ENCODE measurements at regions not wholly inside any gene's neighbourhood (a gene's known extent, or its start where the extent isn't known, plus 50 kb on each side); places are given as distances from the start of the nearest gene placed in this dataset.
A peak's percentile ranks its signal among the peaks of the same experiment; 100 is the strongest.
"Not testable (repeated sequence)": the region's sequence is repeated elsewhere in the genome, so short reads cannot be mapped to it uniquely, and the experiment has no call there.

GRCh38 chr7:66508431-66508830 is 120.2 kb upstream of the KCTD7 start:
- no peak overlapping the region for H3K4me3 ChIP-seq (ENCODE audit: low read depth in 1 of 3, low read length in 3 of 3)
- H3K36me3 ChIP-seq (ENCODE audit: control insufficient read depth in 3 of 3, insufficient read depth in 2 of 3, low read depth in 1 of 3, low read length in 3 of 3): no peaks in the 10 kb centered on the region
- H3K27me3 ChIP-seq (ENCODE audit: control insufficient read depth in 3 of 3, insufficient read depth in 3 of 3, low read length in 3 of 3): peaks cover 0 to 26% (median 0%) of the 10 kb centered on the region in 3 donors
- H3K9me3 ChIP-seq (ENCODE audit: control insufficient read depth in 2 of 2, insufficient read depth in 1 of 2, low read depth in 1 of 2, low read length in 1 of 2): no peaks in the 10 kb centered on the region
- no peak for FAIRE-seq
- H3K27ac ChIP-seq (ENCODE audit: low read depth in 1 of 3, low read length in 2 of 3): no peak overlapping the region
- no peaks in the 10 kb centered on the region for H3K4me1 ChIP-seq (ENCODE audit: control insufficient read depth in 3 of 3, insufficient read depth in 2 of 3, low read depth in 1 of 3, low read length in 2 of 3)
- no peak for DNase-seq

DNA sequence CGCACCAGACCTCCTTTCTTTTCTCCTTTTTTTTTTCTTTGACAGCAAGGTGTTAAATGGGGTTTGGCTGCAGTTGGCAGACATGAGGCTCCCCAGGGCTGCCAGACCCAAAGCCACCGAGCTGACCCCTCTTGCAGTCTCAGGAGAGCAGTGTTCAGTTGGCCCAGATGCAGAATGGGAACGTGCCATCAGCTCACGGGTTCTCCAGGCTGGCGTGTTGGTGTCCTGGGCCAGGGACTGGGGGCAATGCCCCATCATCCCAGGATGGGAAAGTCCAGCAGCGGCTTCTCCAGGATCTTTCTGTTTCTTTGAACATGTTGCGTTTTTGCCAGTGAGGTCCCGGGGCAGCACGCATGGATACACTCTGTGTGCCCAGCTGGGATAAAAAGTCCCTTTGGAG is 114.6 kb upstream of the KCTD7 start:
- Histone ChIP-seq H3K36me3 (ENCODE audit: control insufficient read depth in 3 of 3, insufficient read depth in 2 of 3, low read depth in 1 of 3, low read length in 3 of 3) (no peaks in the 10 kb centered on the region), H3K4me1 (ENCODE audit: control insufficient read depth in 3 of 3, insufficient read depth in 2 of 3, low read depth in 1 of 3, low read length in 2 of 3) (no peaks in the 10 kb centered on the region), H3K9me3 (ENCODE audit: control insufficient read depth in 2 of 2, insufficient read depth in 1 of 2, low read depth in 1 of 2, low read length in 1 of 2) (no peaks in the 10 kb centered on the region), H3K27me3 (ENCODE audit: control insufficient read depth in 3 of 3, insufficient read depth in 3 of 3, low read length in 3 of 3) (no peaks in the 10 kb centered on the region), H3K27ac (ENCODE audit: low read depth in 1 of 3, low read length in 2 of 3) (no peak overlapping the region), H3K4me3 (ENCODE audit: low read depth in 1 of 3, low read length in 3 of 3) (no peak overlapping the region)
- DNase-seq: no peak
- FAIRE-seq: no peak
- WGBS, 3 donors: 78 to 80% (median 79%) methylated on average over 9 of the region's 9 CpGs

GRCh38 chr7:66517212-66517909 is 111.3 kb upstream of the KCTD7 start:
- no peaks in the 10 kb centered on the region for H3K9me3 ChIP-seq (ENCODE audit: control insufficient read depth in 2 of 2, insufficient read depth in 1 of 2, low read depth in 1 of 2, low read length in 1 of 2)

DNA sequence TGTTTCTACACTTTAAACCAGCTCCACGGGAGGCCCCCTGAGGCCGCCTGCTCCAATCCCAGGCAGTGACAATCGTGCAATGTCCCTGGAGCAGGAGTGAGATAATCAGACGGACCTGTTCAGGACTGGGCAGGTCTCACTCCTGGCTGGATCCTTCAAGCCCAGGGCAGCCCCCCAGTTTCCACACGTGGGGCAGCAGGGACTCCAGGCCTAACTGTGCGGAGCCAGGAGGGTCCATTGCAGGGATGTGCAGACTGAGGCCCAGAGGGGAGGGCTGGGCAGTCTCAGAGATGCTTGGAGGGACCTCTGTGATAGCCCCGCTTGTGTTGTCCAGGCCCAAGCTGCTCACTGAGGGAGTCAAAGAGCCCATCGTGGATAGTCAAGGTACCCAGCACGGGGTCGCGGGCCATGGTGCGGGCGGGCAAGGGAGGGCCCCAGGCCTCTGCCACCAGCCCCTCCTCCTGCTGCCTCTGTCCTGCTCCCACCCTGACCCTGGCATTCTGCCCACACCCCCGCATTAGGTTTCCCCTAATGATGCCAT is 110.5 kb upstream of the KCTD7 start:
- Histone ChIP-seq H3K9me3 (ENCODE audit: control insufficient read depth in 2 of 2, insufficient read depth in 1 of 2, low read depth in 1 of 2, low read length in 1 of 2) (no peaks in the 10 kb centered on the region), H3K36me3 (ENCODE audit: control insufficient read depth in 3 of 3, insufficient read depth in 2 of 3, low read depth in 1 of 3, low read length in 3 of 3) (no peaks in the 10 kb centered on the region), H3K27me3 (ENCODE audit: control insufficient read depth in 3 of 3, insufficient read depth in 3 of 3, low read length in 3 of 3) (no peaks in the 10 kb centered on the region), H3K4me1 (ENCODE audit: control insufficient read depth in 3 of 3, insufficient read depth in 2 of 3, low read depth in 1 of 3, low read length in 2 of 3) (no peaks in the 10 kb centered on the region), H3K4me3 (ENCODE audit: low read depth in 1 of 3, low read length in 3 of 3) (no peak overlapping the region), H3K27ac (ENCODE audit: low read depth in 1 of 3, low read length in 2 of 3) (no peak overlapping the region)
- WGBS, 3 donors: 69 to 80% (median 72%) methylated on average over 12 to 14 of the region's 14 CpGs
- FAIRE-seq (no peak), DNase-seq (no peak)

More at GRCh38 chr7:66517212-66517909, 111.3 kb upstream of the KCTD7 start:
- Histone ChIP-seq H3K4me3 (ENCODE audit: low read depth in 1 of 3, low read length in 3 of 3) (no peak overlapping the region), H3K4me1 (ENCODE audit: control insufficient read depth in 3 of 3, insufficient read depth in 2 of 3, low read depth in 1 of 3, low read length in 2 of 3) (no peaks in the 10 kb centered on the region), H3K27ac (ENCODE audit: low read depth in 1 of 3, low read length in 2 of 3) (no peak overlapping the region), H3K27me3 (ENCODE audit: control insufficient read depth in 3 of 3, insufficient read depth in 3 of 3, low read length in 3 of 3) (no peaks in the 10 kb centered on the region), H3K36me3 (ENCODE audit: control insufficient read depth in 3 of 3, insufficient read depth in 2 of 3, low read depth in 1 of 3, low read length in 3 of 3) (no peaks in the 10 kb centered on the region)
- 63 to 81% (median 72%) methylated on average over 7 of the region's 7 CpGs for WGBS, 3 donors
- DNase-seq: no peak
- FAIRE-seq: no peak

DNA sequence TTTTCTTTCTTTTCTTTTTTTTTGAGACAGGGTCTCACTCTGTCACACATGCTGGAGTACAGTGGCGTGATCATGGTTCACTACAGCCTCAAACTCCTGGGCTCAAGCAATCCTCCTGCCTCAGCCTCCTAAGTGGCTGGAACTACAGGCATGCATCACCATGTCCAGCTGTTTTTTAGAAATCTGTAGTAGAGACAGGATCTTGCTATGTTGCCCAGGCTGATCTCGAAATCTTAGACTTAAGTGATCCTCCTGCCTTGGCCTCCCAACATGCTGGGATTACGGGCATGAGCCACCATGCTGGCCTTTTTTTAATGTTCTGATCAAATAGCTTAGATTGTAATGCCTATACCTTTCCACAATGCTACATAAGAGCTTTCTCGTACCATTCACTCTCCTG is 107.0 kb upstream of the KCTD7 start:
- WGBS, 3 donors: 82 to 90% (median 85%) methylated on average over 4 of the region's 4 CpGs
- H3K9me3 ChIP-seq (ENCODE audit: control insufficient read depth in 2 of 2, insufficient read depth in 1 of 2, low read depth in 1 of 2, low read length in 1 of 2): no peaks in the 10 kb centered on the region
- H3K4me1 ChIP-seq (ENCODE audit: control insufficient read depth in 3 of 3, insufficient read depth in 2 of 3, low read depth in 1 of 3, low read length in 2 of 3): no peaks in the 10 kb centered on the region
- no peaks in the 10 kb centered on the region for H3K27me3 ChIP-seq (ENCODE audit: control insufficient read depth in 3 of 3, insufficient read depth in 3 of 3, low read length in 3 of 3)
- FAIRE-seq: no peak
- peaks cover 0 to 6% (median 0%) of the 10 kb centered on the region in 3 donors for H3K36me3 ChIP-seq (ENCODE audit: control insufficient read depth in 3 of 3, insufficient read depth in 2 of 3, low read depth in 1 of 3, low read length in 3 of 3)
- no peak overlapping the region for H3K4me3 ChIP-seq (ENCODE audit: low read depth in 1 of 3, low read length in 3 of 3)
- DNase-seq: no peak
- no peak overlapping the region for H3K27ac ChIP-seq (ENCODE audit: low read depth in 1 of 3, low read length in 2 of 3)

DNA sequence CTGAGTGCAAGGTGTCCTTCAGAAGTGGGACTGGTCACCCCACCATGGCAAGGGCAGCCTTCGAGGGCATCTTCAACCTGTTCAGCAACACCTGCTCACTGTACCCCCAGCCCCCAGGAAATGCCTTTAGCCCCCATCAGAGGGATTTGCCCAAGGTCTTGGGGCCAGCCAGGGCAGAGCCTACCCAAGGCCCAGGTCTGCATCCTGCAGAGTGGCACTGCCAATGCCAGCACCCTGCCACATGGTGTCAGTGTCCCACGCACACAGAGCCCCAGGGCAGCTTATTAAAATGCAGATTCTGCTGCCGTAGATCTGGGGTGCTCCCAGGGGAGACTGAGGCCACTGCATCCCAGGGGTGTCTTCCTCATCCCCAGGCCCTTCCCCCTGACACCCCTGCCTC is 106.2 kb upstream of the KCTD7 start:
- Histone ChIP-seq H3K27me3 (ENCODE audit: control insufficient read depth in 3 of 3, insufficient read depth in 3 of 3, low read length in 3 of 3) (no peaks in the 10 kb centered on the region), H3K4me1 (ENCODE audit: control insufficient read depth in 3 of 3, insufficient read depth in 2 of 3, low read depth in 1 of 3, low read length in 2 of 3) (no peaks in the 10 kb centered on the region), H3K36me3 (ENCODE audit: control insufficient read depth in 3 of 3, insufficient read depth in 2 of 3, low read depth in 1 of 3, low read length in 3 of 3) (peaks cover 0 to 6% (median 0%) of the 10 kb centered on the region in 3 donors), H3K4me3 (ENCODE audit: low read depth in 1 of 3, low read length in 3 of 3) (no peak overlapping the region), H3K27ac (ENCODE audit: low read depth in 1 of 3, low read length in 2 of 3) (no peak overlapping the region), H3K9me3 (ENCODE audit: control insufficient read depth in 2 of 2, insufficient read depth in 1 of 2, low read depth in 1 of 2, low read length in 1 of 2) (no peaks in the 10 kb centered on the region)
- WGBS, 3 donors: 15 to 52% (median 40%) methylated on average over 3 of the region's 3 CpGs
- DNase-seq: peak in 1 of 2 donors; percentile 24
- no peak for FAIRE-seq

- whole genome bisulfite sequencing, 3 donors: 58 to 60% (median 60%) methylated on average over 6 of the region's 6 CpGs
- DNase-seq (no peak), FAIRE-seq (no peak)
Measured at GRCh38 chr7:66523409-66523808, 105.3 kb upstream of the KCTD7 start.

DNA sequence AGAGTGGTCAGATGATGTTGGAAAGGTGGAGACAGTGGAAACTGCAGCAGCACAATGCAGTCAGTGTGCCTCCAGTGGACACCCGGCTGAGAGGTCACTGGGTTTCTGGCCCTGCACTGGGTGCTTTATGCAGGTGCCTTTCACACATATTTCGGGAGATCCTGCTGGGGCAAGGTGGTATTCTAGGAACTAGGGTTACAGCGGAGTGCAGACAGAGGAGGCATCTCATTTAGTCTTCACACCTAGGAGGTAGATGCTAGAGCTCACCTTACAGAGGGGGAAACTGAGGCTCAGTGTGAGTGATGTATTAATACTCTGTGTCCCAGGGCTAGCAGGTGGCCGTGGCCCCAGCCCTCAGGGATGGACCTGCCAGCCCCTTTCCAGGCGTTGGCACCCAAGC is 103.9 kb upstream of the KCTD7 start:
- WGBS, 3 donors: 80 to 94% (median 89%) methylated on average over 4 to 5 of the region's 5 CpGs

More at GRCh38 chr7:66523409-66523808, 105.3 kb upstream of the KCTD7 start:
- Histone ChIP-seq H3K4me1 (ENCODE audit: control insufficient read depth in 3 of 3, insufficient read depth in 2 of 3, low read depth in 1 of 3, low read length in 2 of 3) (no peaks in the 10 kb centered on the region), H3K36me3 (ENCODE audit: control insufficient read depth in 3 of 3, insufficient read depth in 2 of 3, low read depth in 1 of 3, low read length in 3 of 3) (peaks cover 0 to 11% (median 0%) of the 10 kb centered on the region in 3 donors), H3K27me3 (ENCODE audit: control insufficient read depth in 3 of 3, insufficient read depth in 3 of 3, low read length in 3 of 3) (no peaks in the 10 kb centered on the region), H3K27ac (ENCODE audit: low read depth in 1 of 3, low read length in 2 of 3) (no peak overlapping the region), H3K4me3 (ENCODE audit: low read depth in 1 of 3, low read length in 3 of 3) (no peak overlapping the region), H3K9me3 (ENCODE audit: control insufficient read depth in 2 of 2, insufficient read depth in 1 of 2, low read depth in 1 of 2, low read length in 1 of 2) (no peaks in the 10 kb centered on the region)

GRCh38 chr7:66526782-66527181 is 101.9 kb upstream of the KCTD7 start:
- not testable (repeated sequence) for FAIRE-seq; H3K27me3 ChIP-seq (ENCODE audit: control insufficient read depth in 3 of 3, insufficient read depth in 3 of 3, low read length in 3 of 3)

More for the DNA sequence above, 103.9 kb upstream of the KCTD7 start:
- FAIRE-seq: no peak
- H3K9me3 ChIP-seq (ENCODE audit: control insufficient read depth in 2 of 2, insufficient read depth in 1 of 2, low read depth in 1 of 2, low read length in 1 of 2): no peaks in the 10 kb centered on the region
- H3K36me3 ChIP-seq (ENCODE audit: control insufficient read depth in 3 of 3, insufficient read depth in 2 of 3, low read depth in 1 of 3, low read length in 3 of 3): peaks cover 0 to 17% (median 0%) of the 10 kb centered on the region in 3 donors
- no peak overlapping the region for H3K4me3 ChIP-seq (ENCODE audit: low read depth in 1 of 3, low read length in 3 of 3)
- H3K27me3 ChIP-seq (ENCODE audit: control insufficient read depth in 3 of 3, insufficient read depth in 3 of 3, low read length in 3 of 3): no peaks in the 10 kb centered on the region
- no peak overlapping the region for H3K27ac ChIP-seq (ENCODE audit: low read depth in 1 of 3, low read length in 2 of 3)
- no peaks in the 10 kb centered on the region for H3K4me1 ChIP-seq (ENCODE audit: control insufficient read depth in 3 of 3, insufficient read depth in 2 of 3, low read depth in 1 of 3, low read length in 2 of 3)
- no peak for DNase-seq

More at GRCh38 chr7:66526782-66527181, 101.9 kb upstream of the KCTD7 start:
- H3K9me3 ChIP-seq (ENCODE audit: control insufficient read depth in 2 of 2, insufficient read depth in 1 of 2, low read depth in 1 of 2, low read length in 1 of 2); H3K4me3 ChIP-seq (ENCODE audit: low read depth in 1 of 3, low read length in 3 of 3); H3K27ac ChIP-seq (ENCODE audit: low read depth in 1 of 3, low read length in 2 of 3); H3K4me1 ChIP-seq (ENCODE audit: control insufficient read depth in 3 of 3, insufficient read depth in 2 of 3, low read depth in 1 of 3, low read length in 2 of 3); DNase-seq: not testable (repeated sequence)
- WGBS, 3 donors: 95 to 98% (median 96%) methylated on average over 4 of the region's 4 CpGs
- H3K36me3 ChIP-seq (ENCODE audit: control insufficient read depth in 3 of 3, insufficient read depth in 2 of 3, low read depth in 1 of 3, low read length in 3 of 3): peaks cover 0 to 32% (median 0%) of the 10 kb centered on the region in 3 donors

Measured in small intestine (tissue), 7 donors.